ENCODE measurements at regions not wholly inside any gene's neighbourhood (a gene's known extent, or its start where the extent isn't known, plus 50 kb on each side); places are given as distances from the start of the nearest gene placed in this dataset.
"Not testable (repeated sequence)": the region's sequence is repeated elsewhere in the genome, so short reads cannot be mapped to it uniquely, and the experiment has no call there.

DNA sequence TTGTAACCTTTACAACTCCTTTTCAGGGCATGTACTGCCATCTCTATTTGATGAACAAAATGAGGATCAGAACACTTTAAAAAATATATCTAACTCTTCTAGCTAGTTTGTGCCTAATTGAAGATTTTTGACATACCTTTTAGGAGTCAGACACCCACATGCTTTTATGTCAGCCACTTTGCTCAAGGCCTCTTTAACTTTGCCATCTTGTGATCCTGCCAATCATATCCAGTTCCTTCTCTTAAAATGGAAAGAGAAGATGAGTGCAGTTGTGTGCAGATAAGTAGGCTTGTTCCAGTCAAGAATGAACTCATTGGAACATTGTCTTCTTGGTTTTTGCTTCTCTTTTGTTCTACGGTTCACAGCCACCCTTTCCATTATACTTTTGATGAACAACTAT, 425.6 kb upstream of the TNC start:
- DNase-seq (ENCODE audit: low spot score) = no peak

DNA sequence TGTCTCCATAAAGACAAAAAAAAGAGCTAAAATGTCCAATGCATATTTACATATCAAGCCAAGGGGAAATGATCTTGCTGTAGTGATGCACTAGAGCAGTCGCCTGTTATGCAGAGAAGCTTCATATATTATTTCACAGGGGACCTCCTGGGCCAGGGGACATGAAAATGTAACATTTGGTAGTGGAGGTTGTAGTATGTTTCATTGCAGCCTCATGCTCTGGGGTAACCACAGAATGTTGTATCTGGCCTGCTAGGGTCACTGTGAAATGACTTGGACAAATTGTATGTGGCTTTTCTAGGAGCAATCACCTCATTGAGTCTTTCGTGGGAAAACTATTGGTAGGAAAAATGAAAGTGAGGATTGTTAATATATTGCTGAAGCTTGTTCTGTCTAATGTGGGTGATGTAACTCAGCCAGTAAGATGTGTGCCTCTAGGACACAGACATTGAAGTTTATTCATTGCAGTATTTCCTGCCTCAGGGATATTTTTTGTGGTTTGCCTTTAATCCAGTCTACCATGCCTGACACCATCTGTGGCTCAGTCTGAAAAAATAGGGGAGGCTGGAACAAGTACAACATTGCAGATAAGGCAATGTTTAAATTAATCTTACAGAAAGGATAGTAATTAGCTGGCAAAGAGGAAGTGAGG, 430.8 kb upstream of the TNC start:
- no peak for DNase-seq (ENCODE audit: low spot score)

DNA sequence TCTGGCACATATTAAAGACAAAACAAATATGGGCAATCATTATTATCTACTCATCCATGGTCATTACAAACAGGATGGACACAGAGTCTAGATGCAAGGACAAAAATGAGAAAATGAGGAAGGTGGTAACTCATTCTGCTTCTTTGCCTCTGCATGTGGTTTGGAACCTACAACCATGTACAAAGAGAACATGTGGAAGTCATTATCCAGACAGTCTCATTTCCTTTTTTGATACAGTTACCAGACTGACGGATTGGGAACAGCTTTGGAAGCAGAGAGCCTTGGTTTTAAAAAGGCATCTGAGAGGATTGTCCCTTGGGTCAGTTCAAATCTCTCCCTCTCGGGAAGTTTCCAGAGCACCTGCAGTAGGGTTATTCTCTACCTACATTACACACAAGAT, 433.4 kb upstream of the TNC start:
- DNase-seq (ENCODE audit: low spot score) = no peak

DNA sequence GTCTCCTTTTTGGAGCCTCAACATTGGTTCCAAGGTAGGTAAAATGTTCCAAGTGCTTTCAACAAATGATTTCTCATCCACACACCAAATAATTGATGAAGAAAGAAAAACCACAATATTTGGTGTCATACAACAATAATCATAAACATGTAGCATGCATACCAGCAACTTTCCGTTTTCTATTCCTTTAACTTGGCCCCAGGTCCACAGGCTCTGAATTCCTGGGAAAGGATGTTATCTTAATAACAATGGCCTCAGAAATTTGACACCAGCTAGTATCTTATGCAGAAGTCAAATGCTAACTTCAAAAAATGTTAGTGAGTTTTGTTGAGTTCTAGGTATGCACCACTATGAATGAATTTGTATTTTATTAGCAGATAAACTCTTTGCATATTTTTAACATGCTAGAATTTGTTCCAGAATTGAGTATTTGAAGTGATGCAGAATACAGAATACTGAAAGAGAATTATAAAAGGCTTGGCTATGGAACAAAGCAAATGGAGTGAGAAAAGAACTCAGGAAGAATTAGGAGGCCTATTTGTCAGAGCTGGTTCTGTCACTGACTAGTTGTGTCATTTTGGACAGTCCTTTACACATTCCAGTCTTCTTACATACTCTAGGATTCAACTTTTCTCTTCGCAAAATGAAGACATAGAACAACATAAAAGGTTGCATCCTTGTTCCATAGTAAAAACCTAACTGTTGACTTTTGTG, 435.3 kb upstream of the TNC start:
- no peak for DNase-seq (ENCODE audit: low spot score)

DNA sequence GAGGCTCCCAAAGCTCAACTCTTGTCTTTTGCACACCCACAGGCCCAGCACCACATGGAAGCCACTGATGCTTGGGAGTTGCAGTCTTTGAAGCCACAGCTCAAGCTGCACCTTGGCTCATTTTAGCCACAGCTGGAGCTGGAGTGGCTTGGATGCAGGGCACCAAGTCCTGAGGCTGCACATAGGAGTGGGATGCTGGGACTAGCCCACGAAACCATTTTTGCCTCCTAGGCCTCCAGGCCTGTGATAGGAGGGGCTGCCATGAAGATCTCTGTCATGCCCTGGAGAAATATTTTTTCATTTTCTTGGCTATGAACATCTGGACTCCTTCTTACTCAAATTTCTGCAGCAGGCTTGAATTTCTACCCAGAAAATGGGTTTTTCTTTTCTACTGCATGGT, 438.5 kb upstream of the TNC start:
- no peak for DNase-seq (ENCODE audit: low spot score)

DNA sequence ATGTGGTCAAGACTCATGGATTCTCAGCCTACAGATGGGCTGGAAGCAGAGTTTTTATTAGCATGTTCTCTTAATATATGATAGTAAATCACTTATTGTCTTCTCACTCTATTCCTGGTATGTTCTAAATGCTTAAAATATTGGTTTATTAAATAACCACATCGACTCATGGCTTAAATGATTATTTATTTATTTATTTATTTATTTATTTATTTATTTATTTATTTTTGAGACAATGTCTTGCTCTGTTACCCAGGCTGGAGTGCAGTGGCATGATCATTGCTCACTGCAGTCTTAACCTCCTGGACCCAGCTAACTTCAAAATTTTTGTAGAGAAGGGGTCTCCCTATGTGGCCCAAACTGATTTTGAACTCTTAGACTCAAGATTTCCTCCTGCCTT, 457.2 kb upstream of the TNC start:
- no peak for DNase-seq (ENCODE audit: low spot score)

DNA sequence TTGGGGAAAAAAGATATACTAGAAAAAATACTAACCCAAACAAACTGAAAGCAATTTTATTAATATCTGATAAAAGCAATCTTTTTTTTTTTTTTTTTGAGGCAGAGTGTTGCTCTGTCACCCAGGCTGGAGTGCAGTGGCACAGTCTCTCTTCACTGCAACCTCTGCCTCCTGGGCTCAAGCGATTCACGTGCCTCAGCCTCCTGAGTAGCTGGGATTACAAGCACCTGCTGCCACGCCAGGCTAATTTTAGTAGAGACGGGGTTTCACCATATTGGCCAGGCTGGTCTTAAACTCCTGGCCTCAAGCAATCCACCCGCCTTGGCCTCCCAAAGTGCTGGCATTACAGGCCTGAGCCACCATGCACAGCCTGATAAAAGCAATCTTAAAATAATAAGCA, 467.5 kb upstream of the TNC start:
- not testable (repeated sequence) for DNase-seq (ENCODE audit: low spot score)

DNA sequence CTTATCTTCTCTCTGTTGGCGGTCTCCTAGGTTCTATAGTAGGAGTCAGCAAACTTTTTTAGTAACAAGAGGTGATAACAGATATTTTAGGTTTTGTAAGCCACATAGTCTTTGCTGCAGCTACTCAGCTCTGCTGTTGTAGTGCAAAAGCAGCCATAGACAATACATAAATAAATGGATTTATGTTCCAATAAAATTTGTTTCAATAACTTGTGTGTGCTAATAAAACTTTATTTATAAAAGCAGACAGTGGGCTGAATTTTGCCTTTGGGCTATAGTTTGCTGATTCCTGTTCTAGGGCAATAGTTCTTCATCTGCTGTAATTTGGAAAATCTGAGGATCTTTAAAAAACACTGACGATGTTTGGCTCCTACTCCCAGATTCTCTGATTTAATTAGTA, 469.4 kb upstream of the TNC start:
- no peak for DNase-seq (ENCODE audit: low spot score)

DNA sequence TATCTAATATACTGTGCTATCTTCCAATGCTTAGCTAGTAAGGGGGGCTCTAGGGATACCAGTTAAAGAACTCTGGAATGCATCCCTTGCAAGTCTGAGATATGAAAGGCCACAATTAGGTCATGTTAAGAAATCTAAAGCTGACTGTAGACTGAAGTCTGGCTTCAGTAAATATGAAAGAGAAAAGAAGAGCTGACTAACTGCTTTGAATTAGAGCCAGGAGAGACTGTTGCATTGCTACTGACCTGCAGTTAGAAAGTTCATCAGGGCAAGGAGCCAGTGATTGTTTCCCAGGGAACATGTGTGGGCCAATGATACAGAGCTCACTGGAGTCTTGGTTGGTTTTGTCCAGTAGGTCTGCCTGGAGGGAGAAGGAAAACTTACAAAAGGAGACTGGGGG, 472.1 kb upstream of the TNC start:
- DNase-seq (ENCODE audit: low spot score) = no peak

DNA sequence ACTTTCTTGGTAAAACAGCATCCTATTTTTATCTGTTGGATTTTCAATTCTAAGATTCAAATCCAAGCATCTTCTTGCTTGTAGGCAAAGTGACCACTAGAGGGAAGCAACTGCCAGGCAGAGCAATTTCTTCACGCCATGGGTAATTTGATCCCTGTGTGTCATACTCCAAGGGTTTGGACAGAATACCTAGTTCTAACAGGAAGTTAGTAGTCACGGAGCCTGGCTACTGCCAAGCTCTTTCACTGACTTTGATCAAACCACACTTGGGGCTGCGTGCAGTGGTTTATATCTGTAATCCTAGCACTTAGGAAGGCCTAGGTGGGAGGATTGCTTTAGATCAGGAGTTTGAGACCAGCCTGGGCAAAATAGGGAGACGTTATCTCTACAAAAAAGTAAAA, 473.6 kb upstream of the TNC start:
- peak; percentile 47 for DNase-seq (ENCODE audit: low spot score)

DNA sequence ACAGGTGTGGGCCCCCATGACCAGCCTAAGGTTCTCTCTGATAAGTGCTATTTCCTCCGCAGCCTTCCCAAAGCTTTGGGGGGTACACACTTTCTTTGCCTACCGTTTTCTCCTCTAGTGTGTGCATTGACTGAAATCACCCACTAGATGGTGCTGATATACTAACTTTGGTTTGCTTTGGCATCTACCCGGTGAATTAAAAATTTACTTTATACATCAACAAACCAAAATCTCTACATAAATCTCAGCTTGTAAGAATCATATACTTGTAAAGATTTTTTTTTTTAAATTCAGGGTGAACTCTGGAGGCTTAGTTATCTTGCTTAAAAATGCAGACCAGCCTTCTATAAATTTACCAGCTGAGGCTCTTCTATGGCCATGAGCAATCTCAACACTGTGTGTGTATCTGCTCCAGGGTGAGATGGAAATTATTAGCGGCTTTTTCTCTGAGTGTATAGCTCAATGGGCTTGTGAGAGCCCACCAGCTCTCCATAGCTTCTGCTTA, 475.7 kb upstream of the TNC start:
- DNase-seq (ENCODE audit: low spot score) = peak; percentile 52

DNA sequence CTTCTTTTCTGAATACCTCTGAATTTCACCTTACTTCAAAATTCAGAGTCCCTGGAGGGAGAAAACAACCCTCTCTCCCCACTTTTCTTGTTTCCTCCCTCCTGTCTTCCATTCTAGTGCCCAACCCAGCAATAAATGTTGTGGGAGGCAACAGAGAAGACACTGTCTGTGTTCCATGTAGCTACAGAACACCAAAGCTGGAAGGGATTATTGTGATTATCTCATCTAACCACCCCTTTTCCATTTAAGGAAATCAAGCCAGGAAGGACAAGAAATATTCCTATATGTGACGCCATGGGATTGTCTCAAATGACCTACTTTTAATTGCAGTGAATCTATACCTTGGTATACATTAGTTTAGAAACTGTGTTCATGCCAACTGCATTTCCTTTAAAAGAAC, 476.6 kb upstream of the TNC start:
- DNase-seq (ENCODE audit: low spot score) = no peak

DNA sequence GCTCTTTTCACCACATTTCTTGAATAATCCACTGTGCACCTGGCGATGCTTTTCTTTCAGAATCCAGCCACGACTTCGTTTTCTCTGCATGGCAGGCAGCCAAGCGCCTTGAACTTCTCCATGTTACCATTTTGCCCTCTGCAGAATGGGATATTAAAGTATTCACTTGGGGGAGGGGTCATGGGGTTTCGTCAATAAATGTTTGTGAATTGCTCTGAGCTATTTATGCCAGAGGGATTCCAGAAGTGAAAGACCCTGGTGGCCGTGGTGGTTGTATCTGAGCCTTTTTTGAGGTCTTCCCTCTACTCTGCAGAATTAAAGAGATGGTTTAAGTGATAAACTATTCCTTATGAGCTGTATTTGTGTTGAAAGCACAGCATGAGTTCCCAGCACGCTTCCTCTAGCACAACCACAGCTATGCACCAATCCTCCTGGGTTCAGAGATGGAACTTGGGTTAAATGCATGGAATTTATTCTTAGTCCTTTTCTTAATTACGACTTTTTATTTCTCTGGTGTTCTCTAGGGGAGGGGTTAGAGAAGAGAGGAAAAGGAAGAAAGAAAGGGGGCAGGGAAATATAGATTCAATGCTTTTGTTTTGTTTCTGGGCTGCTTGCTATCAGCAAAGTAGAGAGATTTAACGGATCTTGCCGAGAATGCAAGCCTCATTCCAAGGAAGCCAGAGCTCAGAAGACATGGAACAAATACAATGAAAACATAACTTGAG, 478.2 kb upstream of the TNC start:
- DNase-seq (ENCODE audit: low spot score) = peak; percentile 6

DNA sequence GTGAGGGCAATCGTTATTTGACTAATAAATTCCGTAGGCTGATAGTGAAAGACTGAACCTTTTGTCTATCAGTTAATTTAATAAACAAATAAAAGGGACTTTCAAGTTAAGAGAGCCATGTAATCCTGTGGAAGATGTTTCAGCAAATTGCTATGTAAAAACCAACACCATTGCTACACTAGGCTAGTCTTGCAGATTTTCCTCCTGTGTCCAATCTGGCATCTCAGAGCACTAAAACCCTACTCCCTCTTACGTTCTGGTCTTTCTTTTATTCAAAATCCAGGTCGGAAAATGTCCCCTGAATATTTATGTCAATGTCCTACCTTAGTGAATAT, 478.8 kb upstream of the TNC start:
- DNase-seq (ENCODE audit: low spot score) = no peak

DNA sequence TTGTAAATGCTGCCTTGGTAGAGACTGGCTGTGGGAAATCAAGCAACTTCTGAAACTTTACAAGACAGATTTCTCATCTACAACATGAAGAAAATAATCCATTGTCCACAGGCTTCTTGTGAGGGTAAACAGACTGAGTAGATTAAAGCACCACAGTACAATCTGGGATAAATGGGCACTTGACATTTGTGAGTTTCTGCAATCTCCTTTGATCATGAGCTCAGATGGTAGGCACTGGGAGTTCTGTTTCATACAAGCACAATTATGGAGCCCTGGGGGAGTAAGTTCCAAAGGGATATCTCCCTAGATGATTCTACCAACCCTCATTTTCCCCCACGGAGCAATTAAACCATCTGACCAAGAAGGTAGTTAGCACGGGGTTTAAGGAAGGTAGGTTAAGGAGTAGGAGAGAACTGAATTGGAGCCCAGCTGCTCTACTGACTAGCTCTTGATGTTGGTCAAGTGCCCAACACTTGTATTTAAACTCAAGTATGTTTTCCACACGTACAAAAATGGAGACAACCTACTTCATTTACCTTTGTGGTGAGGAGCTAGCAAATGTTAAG, 479.5 kb upstream of the TNC start:
- no peak for DNase-seq (ENCODE audit: low spot score)

DNA sequence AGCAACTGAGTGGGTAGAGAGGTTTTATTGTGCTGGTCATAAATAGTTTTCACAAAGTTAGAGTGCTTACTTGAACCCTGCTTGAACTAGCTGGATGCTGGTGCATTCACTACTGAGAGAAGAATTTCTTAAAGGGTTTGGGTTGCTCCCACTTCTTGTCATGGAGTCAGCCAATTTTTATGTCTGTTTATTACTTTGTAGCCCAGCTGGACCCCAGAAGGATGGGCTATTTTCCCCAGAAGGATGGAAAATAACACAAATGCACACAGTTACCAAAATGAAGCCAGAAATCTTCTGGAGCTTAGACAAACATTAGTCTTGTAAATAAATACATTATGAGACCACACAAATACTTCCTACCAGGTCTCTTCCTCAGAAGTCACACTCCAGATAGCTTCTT, 480.8 kb upstream of the TNC start:
- DNase-seq (ENCODE audit: low spot score) = no peak

DNA sequence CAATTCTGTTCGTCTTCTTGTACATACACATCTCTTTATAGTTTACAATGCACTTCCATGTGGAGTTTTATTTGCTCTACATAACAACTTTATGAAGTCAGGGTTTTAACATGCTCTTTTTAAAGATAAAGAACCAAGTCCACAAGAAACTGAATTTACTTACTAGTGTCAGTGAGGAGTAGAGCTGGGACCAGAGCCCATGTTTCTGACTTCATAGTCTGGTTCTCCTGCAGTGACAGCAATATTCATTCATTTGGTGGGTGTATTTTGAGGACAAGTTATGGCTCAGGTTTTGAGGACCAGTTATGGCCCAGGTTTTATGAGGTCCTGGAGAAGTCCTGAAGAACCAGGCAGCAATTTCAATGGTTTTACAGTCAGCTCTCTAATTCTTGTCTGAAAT, 481.9 kb upstream of the TNC start:
- DNase-seq (ENCODE audit: low spot score) = no peak

DNA sequence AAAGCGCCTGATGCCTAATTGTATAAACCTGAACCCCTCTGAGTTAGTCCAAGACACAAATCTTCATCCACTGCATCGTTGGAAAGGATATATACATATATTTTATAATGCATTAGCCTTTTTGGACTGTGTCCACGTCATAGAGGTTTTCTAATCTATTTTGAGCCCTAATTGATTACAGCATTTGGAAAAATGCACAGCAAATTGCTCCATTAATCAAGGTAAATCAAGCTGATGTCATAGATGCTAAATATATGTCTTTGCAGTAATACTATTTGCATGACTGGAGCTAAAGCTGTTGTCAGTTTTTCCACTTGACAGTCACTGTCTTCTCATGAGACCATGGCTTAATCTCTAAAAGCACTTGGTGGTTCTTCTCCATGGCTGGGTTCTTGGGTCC, 483.5 kb upstream of the TNC start:
- no peak for DNase-seq (ENCODE audit: low spot score)

DNA sequence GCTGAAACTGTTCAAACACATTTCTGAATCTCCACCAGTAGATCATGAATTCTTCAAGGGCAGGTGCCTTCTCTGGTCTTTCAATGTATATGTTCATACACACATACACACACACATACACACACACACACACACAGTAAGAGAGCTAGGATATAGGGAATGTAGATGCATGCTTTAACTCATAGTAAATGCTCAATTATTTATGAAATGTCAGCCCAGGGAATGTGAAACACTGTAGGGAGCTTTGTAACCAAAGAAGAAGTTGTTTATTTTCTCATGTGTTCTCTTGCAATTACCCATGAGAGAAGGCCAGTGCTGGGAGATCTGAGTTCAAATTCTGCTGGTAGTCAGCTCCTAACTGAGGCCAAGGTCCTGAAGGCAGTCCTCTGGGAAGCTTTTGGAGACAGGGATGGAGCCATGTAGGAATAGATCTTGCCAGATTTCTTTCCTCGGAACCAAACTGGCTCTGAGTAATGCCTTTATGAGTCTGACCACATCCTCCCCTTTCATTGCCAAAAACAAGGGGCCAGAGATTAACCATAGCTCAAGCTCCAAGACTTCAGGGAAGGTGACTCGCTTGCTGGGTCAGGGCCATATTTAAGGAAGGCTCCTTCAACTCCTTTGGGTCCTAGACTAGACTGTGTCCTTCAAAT, 487.0 kb upstream of the TNC start:
- no peak for DNase-seq (ENCODE audit: low spot score)

DNA sequence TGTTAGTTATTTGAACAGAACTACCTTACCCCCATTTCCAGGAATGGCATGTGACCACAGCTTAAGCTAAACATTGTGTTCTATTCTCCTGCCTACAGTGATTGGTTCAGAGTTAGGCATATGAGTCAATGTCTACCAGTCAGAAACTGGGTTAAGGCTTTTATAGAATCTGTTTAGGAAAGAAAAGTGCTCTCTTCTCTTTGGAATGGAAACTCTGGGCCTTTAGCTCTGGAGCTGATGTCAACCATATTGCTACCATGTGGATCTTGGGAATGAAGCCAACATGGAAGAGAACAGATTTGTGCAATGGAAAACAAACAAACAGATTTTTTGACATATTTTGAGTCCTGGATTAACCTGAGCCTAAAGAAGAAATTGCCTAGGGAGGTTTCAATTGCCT, 488.9 kb upstream of the TNC start:
- no peak for DNase-seq (ENCODE audit: low spot score)

DNA sequence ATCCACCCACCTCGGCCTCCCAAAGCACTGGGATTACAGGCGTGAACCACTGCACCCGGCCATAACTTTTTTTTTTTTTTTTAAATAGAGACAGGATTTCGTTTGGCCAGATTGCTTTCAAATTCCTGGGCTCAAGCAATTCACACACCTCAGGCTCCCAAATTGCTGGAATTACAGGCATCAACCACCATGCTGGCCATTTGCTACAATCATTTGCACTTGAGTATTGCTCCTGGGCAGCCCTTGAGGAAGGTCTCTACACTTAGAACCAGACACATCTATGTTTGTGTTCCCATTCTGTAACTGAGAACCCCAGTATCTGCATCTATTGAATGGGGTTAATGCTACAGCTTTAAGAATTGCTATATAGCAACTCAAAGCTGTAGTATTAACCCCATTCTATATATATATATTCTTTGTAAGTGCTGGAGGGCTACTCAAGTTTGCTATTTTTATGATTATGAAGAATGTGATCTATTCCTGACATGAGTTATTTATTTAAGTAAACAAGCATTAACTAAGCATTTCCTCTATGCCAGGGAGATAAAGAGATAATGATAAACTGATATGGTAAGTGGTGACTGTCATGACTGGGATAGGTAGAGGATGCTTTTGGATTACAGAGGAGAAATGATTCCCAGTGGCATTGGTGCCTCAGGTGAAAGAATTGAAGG, 496.5 kb upstream of the TNC start:
- no peak for DNase-seq (ENCODE audit: low spot score)

DNA sequence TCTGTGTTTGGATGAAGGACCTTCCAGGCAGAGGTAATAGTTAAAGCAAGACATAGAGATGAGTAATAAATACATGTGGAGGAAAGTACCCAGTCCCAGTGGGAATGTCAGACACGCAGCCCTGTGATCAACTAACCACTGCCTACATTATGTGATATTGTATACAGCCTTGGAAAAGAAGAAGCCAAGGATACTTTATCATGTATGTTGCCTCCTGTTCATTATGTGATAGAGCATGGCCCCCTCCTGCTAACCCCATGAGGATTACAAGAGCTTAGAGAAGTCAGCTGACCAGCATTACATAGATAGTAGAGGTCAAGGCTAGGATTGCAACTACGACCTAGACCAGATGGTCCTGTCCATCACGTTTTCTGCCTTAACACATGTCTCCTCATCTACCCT, 497.0 kb upstream of the TNC start:
- no peak for DNase-seq (ENCODE audit: low spot score)

Data from cerebellar cortex (tissue), 1 donor.